Right lobe of liver (tissue), 6 donors: ENCODE measurements at regions not wholly inside any gene's neighbourhood (a gene's known extent, or its start where the extent isn't known, plus 50 kb on each side); places are given as distances from the start of the nearest gene placed in this dataset.

Experiments
- ATAC-seq, 4 donors: fragments of 200-7000 bp; cut with Tn5 transposase; one replicate each; pipeline ENCODE4 v1.9.1; 2020; ENCODE audit warnings: mild to moderate bottlenecking in 4 of 4, moderate library complexity in 4 of 4
- DNase-seq, 3 donors: peaks; one replicate each; pipeline ENCODE4 v3.0.0-alpha.2; 2020
- H3K27ac ChIP-seq, 3 donors: fragments of 200-600 bp; one replicate each; pipeline ENCODE4 v1.8.0; 2022
- H3K27me3 ChIP-seq, 2 donors: fragments of 200-600 bp; one replicate each; pipeline ENCODE4 v1.8.0; 2022
- H3K36me3 ChIP-seq, 4 donors: fragments of 200-600 bp; sonication (generic) in 1 of 4; one replicate each; pipeline versions ENCODE4 v1.5.1 to v1.8.0; 2017 to 2022; ENCODE audit warnings: control low read depth in 1 of 4
- H3K4me1 ChIP-seq, 4 donors: fragments of 200-600 bp; sonication (generic) in 1 of 4; one replicate each; pipeline versions ENCODE4 v1.5.1 to v1.8.0; 2017 to 2022; ENCODE audit warnings: control low read depth in 1 of 4
- H3K4me3 ChIP-seq, 3 donors: fragments of 200-600 bp; one replicate each; pipeline ENCODE4 v1.8.0; 2022
- H3K9me3 ChIP-seq, 4 donors: fragments of 200-600 bp; sonication (generic) in 1 of 4; one replicate each; pipeline versions ENCODE4 v1.5.1 to v1.8.0; 2017 to 2022; ENCODE audit warnings: control low read depth in 1 of 4
- POLR2A ChIP-seq: fragments of 450-650 bp; IDR thresholded peaks from one replicate; pipeline ENCODE4 v1.6.1; 2017; ENCODE audit warnings: antibody characterized with exemption, mild to moderate bottlenecking
- WGBS: methylation state at CpG from one replicate; pipeline ENCODE4 v1.1.6; 2018; ENCODE audit warnings: low coverage, low lambda C conversion rate; ENCODE audit not compliant: insufficient coverage; ENCODE audit errors: missing lambda C conversion rate; 5-methylcytosine and 5-hydroxymethylcytosine counted together
- intact Hi-C, 2 donors: fragments of 100-400 bp; cut with DNase I; formaldehyde crosslinking; loops; one replicate each; pipeline versions ENCODE4 v1.11.2 to v1.14.1; 2022
- TF ChIP-seq, protein P1 (sequence below), 4 donors: fragments of 200-600 bp in 3 of 4; fragments of 450-650 bp in 1 of 4; IDR thresholded peaks; one replicate each; pipeline versions ENCODE4 v1.5.1 to v1.8.0; 2016 to 2022; ENCODE audit warnings: antibody characterized with exemption in 4 of 4, mild to moderate bottlenecking in 2 of 4
- donor health status: DM: no; HTN: yes; CAD: no.
- donor health status: DM: no; HTN: no; CAD: no.
- donor health status: DM: no; HTN: no; CAD: no.
- donor health status: DM: no; HTN: yes; CAD: no.
- donor health status: DM: no; HTN: yes; CAD: no.

DNA sequence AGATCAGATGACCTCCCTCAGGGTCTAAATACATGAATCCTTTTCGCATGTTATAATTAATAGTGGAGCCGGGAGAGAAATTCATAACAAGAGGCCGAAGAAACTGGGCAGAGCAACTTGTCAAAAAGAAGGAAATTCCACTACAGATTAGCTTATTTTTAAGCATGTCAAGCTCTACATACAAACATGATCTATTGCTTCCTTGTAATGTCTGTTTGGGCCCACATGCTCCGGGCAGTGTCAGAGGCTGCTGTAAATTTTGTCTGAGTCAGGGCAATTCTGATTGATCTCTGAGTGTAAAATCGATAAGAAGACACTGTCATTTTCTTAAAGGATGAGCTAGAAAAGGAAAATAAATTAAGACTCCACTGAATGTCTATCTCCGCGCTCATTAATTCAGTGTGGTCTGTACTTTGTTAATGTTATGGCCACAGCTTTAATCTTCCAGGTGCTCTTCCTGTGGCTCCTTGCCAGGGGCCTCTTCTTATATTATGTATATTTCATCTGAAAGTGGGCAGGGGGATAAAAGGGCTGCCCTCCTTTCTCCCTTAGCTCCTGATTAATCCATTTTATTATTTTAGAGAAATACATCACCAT lies 194.1 kb upstream of the SP8 start:
- Histone ChIP-seq H3K4me3 (no peak overlapping the region), H3K4me1 (no peaks in the 10 kb centered on the region), H3K36me3 (no peaks in the 10 kb centered on the region), H3K27ac (no peak overlapping the region), H3K27me3 (no peaks in the 10 kb centered on the region), H3K9me3 (no peaks in the 10 kb centered on the region)
- 49% methylated on average over 7 of the region's 7 CpGs for WGBS
- TF ChIP-seq POLR2A: no peak
- TF ChIP-seq, protein P1, sequence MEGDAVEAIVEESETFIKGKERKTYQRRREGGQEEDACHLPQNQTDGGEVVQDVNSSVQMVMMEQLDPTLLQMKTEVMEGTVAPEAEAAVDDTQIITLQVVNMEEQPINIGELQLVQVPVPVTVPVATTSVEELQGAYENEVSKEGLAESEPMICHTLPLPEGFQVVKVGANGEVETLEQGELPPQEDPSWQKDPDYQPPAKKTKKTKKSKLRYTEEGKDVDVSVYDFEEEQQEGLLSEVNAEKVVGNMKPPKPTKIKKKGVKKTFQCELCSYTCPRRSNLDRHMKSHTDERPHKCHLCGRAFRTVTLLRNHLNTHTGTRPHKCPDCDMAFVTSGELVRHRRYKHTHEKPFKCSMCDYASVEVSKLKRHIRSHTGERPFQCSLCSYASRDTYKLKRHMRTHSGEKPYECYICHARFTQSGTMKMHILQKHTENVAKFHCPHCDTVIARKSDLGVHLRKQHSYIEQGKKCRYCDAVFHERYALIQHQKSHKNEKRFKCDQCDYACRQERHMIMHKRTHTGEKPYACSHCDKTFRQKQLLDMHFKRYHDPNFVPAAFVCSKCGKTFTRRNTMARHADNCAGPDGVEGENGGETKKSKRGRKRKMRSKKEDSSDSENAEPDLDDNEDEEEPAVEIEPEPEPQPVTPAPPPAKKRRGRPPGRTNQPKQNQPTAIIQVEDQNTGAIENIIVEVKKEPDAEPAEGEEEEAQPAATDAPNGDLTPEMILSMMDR (IDR thresholded peaks at IDR 0.05): no peak
- no peak for DNase-seq
- no peak for ATAC-seq
- intact Hi-C loops: no loop called here

DNA sequence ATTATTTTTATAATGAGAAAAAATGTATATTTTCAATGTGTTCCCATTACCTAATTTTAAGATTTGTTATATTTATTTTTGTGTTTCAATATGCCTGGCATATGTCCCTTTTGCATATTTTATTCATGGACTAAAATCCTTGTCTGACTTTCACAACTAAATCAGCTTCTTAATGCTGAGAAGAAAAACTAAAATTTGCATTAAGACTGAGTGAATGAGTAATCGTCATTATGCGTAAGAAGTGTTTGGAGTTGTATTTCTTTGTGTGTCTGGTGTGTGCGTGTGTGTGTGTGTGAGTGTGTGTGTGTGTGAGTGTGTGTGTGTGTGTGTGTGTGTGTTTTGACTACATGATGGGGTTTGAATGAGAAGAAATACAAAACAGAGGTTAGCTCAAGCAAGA lies 201.7 kb upstream of the SP8 start:
- WGBS: 80% methylated on average over 3 of the region's 3 CpGs
- intact Hi-C loops: no loop called here
- DNase-seq: no peak

DNA sequence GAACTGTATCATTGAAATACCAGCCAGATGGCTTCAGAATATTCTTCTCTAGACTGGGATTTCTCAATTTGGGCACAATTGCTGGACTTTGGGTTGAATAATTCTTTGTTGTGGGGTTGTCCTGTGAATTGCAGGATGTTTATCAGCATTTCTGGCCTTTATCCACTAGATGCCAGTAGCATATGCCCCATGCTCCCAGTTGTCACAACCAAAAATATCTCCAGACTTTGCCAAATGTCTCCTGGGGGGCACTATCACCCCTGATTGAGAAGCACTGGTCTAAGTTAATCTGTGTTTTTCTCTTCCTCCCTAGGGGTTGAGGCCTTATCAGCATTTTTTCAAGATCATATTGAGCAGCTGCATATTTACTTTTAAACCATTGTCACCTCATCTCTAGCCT lies 204.9 kb upstream of the SP8 start:
- Histone ChIP-seq H3K4me3 (no peak overlapping the region), H3K9me3 (no peaks in the 10 kb centered on the region), H3K27ac (no peak overlapping the region), H3K4me1 (no peaks in the 10 kb centered on the region), H3K36me3 (no peaks in the 10 kb centered on the region), H3K27me3 (no peaks in the 10 kb centered on the region)
- ATAC-seq (no peak), DNase-seq (no peak)
- intact Hi-C loops: no loop called here
- TF ChIP-seq, protein P1 (IDR thresholded peaks at IDR 0.05): no peak
- no peak for TF ChIP-seq POLR2A

More for the DNA sequence above, 201.7 kb upstream of the SP8 start:
- Histone ChIP-seq H3K27me3 (no peaks in the 10 kb centered on the region), H3K27ac (no peak overlapping the region), H3K9me3 (no peaks in the 10 kb centered on the region), H3K36me3 (no peaks in the 10 kb centered on the region), H3K4me3 (no peak overlapping the region), H3K4me1 (no peaks in the 10 kb centered on the region)
- TF ChIP-seq, protein P1 (IDR thresholded peaks at IDR 0.05): no peak
- no peak for TF ChIP-seq POLR2A
- ATAC-seq: no peak

DNA sequence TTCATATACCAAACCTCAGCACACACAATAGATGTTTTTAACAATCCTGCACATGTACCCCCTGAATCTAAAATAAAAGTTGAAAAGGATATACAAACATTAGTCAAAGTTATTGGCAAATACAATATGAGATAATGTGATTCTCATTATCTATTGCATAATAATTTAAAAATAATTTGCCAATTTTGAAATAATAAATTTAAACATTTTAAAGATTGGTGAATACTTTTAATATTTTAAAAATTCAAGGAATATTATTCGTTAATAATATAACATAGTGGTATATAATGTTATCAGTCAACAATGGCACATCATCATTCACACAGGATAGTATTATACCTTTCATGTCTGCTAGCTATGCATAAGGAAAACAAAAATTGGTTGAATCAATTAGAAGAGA lies 207.0 kb upstream of the SP8 start:
- WGBS: 52% methylated on average over 1 of the region's 1 CpG
- H3K9me3 ChIP-seq: no peaks in the 10 kb centered on the region
- intact Hi-C loops: no loop called here
- ATAC-seq: no peak
- DNase-seq: no peak
- H3K4me1 ChIP-seq: no peaks in the 10 kb centered on the region
- no peaks in the 10 kb centered on the region for H3K27me3 ChIP-seq
- TF ChIP-seq POLR2A: no peak
- TF ChIP-seq, protein P1 (IDR thresholded peaks at IDR 0.05): no peak
- H3K27ac ChIP-seq: no peak overlapping the region
- H3K36me3 ChIP-seq: no peaks in the 10 kb centered on the region
- H3K4me3 ChIP-seq: no peak overlapping the region

DNA sequence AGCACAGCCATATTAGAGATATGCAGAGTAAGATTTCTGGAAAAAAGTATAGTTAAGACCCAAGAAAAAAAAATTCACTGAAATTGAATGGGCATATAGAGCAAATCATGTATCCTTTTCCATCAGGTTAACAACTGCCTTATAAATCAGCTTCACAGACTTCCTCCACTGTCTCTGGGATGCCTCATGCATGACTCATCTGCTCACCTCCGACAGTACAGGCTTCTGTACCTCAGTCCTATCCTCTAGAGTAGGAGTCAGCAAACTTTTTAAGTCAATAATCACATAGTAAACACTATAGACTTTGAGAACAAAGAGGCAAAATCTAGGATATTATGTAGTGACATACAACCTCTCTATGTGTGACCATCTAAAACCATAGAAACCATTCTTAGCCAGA lies 211.6 kb upstream of the SP8 start:
- Histone ChIP-seq H3K27me3 (no peaks in the 10 kb centered on the region), H3K9me3 (no peaks in the 10 kb centered on the region), H3K27ac (no peak overlapping the region), H3K4me1 (no peaks in the 10 kb centered on the region), H3K36me3 (no peaks in the 10 kb centered on the region), H3K4me3 (no peak overlapping the region)
- TF ChIP-seq, protein P1 (IDR thresholded peaks at IDR 0.05): no peak
- TF ChIP-seq POLR2A: no peak
- intact Hi-C loops: no loop called here
- WGBS: 30% methylated on average over 1 of the region's 1 CpG
- ATAC-seq (peak in 1 of 4 donors; percentile 80), DNase-seq (no peak)
